KG1 (cell line): ENCODE measurements at regions not wholly inside any gene's neighbourhood (a gene's known extent, or its start where the extent isn't known, plus 50 kb on each side); places are given as distances from the start of the nearest gene placed in this dataset.

ENCODE experiments used
- DNase-seq: peaks from one replicate; lab custom pipeline; 2025; lab: John Stamatoyannopoulos, UW

GRCh38 chr1:181326348-181326747 lies 157.0 kb upstream of the CACNA1E start:
- no peak for DNase-seq

- no peak for DNase-seq
Observed at GRCh38 chr1:181327796-181328195, 155.5 kb upstream of the CACNA1E start.

- no peak for DNase-seq
Observed at GRCh38 chr1:181334724-181335123, 148.6 kb upstream of the CACNA1E start.

GRCh38 chr1:181335631-181336030 lies 147.7 kb upstream of the CACNA1E start:
- DNase-seq: no peak

GRCh38 chr1:181341026-181341632 lies 142.2 kb upstream of the CACNA1E start:
- DNase-seq: no peak

GRCh38 chr1:181344091-181344490 lies 139.2 kb upstream of the CACNA1E start:
- no peak for DNase-seq

- no peak for DNase-seq
Observed at GRCh38 chr1:181345146-181345545, 138.2 kb upstream of the CACNA1E start.

- no peak for DNase-seq
Observed at GRCh38 chr1:181347495-181348390, 135.6 kb upstream of the CACNA1E start.

- no peak for DNase-seq
Observed at GRCh38 chr1:181349512-181349911, 133.8 kb upstream of the CACNA1E start.

- no peak for DNase-seq
Observed at GRCh38 chr1:181350131-181350530, 133.2 kb upstream of the CACNA1E start.

GRCh38 chr1:181351740-181352139 lies 131.6 kb upstream of the CACNA1E start:
- no peak for DNase-seq

- DNase-seq: no peak
Observed at GRCh38 chr1:181352695-181353094, 130.6 kb upstream of the CACNA1E start.

- no peak for DNase-seq
Observed at GRCh38 chr1:181353526-181353925, 129.8 kb upstream of the CACNA1E start.

- no peak for DNase-seq
Observed at GRCh38 chr1:181354865-181355264, 128.5 kb upstream of the CACNA1E start.

GRCh38 chr1:181356505-181357340 lies 126.6 kb upstream of the CACNA1E start:
- DNase-seq: no peak

- no peak for DNase-seq
Observed at GRCh38 chr1:181359012-181359411, 124.3 kb upstream of the CACNA1E start.

GRCh38 chr1:181364801-181365200 lies 118.5 kb upstream of the CACNA1E start:
- no peak for DNase-seq

GRCh38 chr1:181366910-181367309 lies 116.4 kb upstream of the CACNA1E start:
- no peak for DNase-seq

GRCh38 chr1:181369416-181369815 lies 113.9 kb upstream of the CACNA1E start:
- DNase-seq: no peak

GRCh38 chr1:181383695-181384094 lies 99.6 kb upstream of the CACNA1E start:
- DNase-seq: no peak

- DNase-seq: no peak
Observed at GRCh38 chr1:181386340-181386739, 97.0 kb upstream of the CACNA1E start.

GRCh38 chr1:181386951-181387350 lies 96.4 kb upstream of the CACNA1E start:
- no peak for DNase-seq

- DNase-seq: no peak
Observed at GRCh38 chr1:181387702-181388101, 95.6 kb upstream of the CACNA1E start.
